ENCODE measurements at regions not wholly inside any gene's neighbourhood (a gene's known extent, or its start where the extent isn't known, plus 50 kb on each side); places are given as distances from the start of the nearest gene placed in this dataset.
"Not testable (repeated sequence)": the region's sequence is repeated elsewhere in the genome, so short reads cannot be mapped to it uniquely, and the experiment has no call there.

GRCh38 chr16:29328528-29328927, 78.0 kb downstream of the NPIPB11 start:
- TF ChIP-seq CTCF (IDR thresholded peaks at IDR 0.05; ENCODE audit: low read depth, low read length); POLR2A (IDR thresholded peaks at IDR 0.05; ENCODE audit: extremely low read depth, insufficient read length); MYC (IDR thresholded peaks at IDR 0.05; ENCODE audit: low read depth, low read length): not testable (repeated sequence)
- TF ChIP-seq, protein P1, sequence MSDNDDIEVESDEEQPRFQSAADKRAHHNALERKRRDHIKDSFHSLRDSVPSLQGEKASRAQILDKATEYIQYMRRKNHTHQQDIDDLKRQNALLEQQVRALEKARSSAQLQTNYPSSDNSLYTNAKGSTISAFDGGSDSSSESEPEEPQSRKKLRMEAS (IDR thresholded peaks at IDR 0.05; ENCODE audit: low read depth, low read length), result not testable (repeated sequence)
